Testis (tissue), 2 donors: ENCODE measurements at regions not wholly inside any gene's neighbourhood (a gene's known extent, or its start where the extent isn't known, plus 50 kb on each side); places are given as distances from the start of the nearest gene placed in this dataset.

Source experiments
- DNase-seq: peaks from one replicate; pipeline ENCODE4 v3.0.0-alpha.2; 2019
- H3K27ac ChIP-seq, 2 donors: fragments of 200-600 bp; sonication (generic); one replicate each; pipeline ENCODE4 v1.5.1; 2019
- H3K27me3 ChIP-seq: fragments of 200-600 bp; sonication (generic); one replicate; pipeline ENCODE4 v1.5.1; 2019
- H3K36me3 ChIP-seq: fragments of 200-600 bp; sonication (generic); one replicate; pipeline ENCODE4 v1.5.1; 2017; ENCODE audit warnings: low read depth; ENCODE audit errors: missing control alignments
- H3K4me1 ChIP-seq: fragments of 200-600 bp; sonication (generic); one replicate; pipeline ENCODE4 v1.5.1; 2019
- H3K4me3 ChIP-seq, 2 donors: fragments of 200-600 bp; sonication (generic); one replicate each; pipeline ENCODE4 v1.5.1; 2017 to 2019
- H3K9me3 ChIP-seq: fragments of 200-600 bp; sonication (generic); one replicate; pipeline ENCODE4 v1.5.1; 2017
- POLR2A ChIP-seq: fragments of 450-650 bp; IDR thresholded peaks from one replicate; pipeline ENCODE4 v1.6.1; 2017; ENCODE audit warnings: antibody characterized with exemption, mild to moderate bottlenecking, moderate library complexity
- WGBS, 2 donors: methylation state at CpG; one replicate each; pipeline ENCODE4 v1.1.5; 2018; 5-methylcytosine and 5-hydroxymethylcytosine counted together
- intact Hi-C: fragments of 100-400 bp; cut with DNase I; formaldehyde crosslinking; loops from one replicate; pipeline ENCODE4 v1.15.1; 2023; ENCODE audit warnings: low total_unique reads
- TF ChIP-seq, protein P1 (sequence below), 3 experiments: fragments of 450-650 bp in 2 of 3; fragments of 200-600 bp in 1 of 3; sonication (generic) in 1 of 3; IDR thresholded peaks; one replicate each; pipeline ENCODE4 v1.5.1; 2016 to 2019; ENCODE audit warnings: antibody characterized with exemption in 3 of 3, mild to moderate bottlenecking in 2 of 3, moderate library complexity in 1 of 3

DNA sequence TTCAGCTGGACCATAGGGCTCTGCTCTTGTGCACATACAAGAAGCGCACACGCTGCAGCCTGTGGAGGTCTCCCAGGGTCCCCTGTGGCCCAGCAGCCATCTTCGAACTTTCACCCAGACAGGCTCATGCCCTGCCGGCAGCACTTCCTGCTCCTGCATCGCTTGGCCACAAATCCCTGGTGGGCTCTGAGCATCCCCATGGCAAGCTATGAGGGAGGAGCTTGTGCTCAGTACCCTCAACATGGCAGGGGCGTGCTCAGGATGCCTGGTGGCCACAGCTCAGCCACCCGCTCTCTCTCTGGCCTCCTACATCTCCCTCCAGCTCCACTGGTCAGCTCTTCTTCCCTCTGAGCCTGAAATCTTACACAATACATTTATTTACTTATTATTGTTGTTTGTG, 63.7 kb downstream of the IRX2 start:
- intact Hi-C loops, result no loop called here
- no peaks in the 10 kb centered on the region for H3K9me3 ChIP-seq
- no peak overlapping the region for H3K27ac ChIP-seq
- WGBS, 2 donors, result 88 to 92% methylated on average over 7 of the region's 7 CpGs
- DNase-seq, result no peak
- no peaks in the 10 kb centered on the region for H3K27me3 ChIP-seq
- no peaks in the 10 kb centered on the region for H3K4me1 ChIP-seq
- no peak overlapping the region for H3K4me3 ChIP-seq
- no peaks in the 10 kb centered on the region for H3K36me3 ChIP-seq
- TF ChIP-seq, protein P1, sequence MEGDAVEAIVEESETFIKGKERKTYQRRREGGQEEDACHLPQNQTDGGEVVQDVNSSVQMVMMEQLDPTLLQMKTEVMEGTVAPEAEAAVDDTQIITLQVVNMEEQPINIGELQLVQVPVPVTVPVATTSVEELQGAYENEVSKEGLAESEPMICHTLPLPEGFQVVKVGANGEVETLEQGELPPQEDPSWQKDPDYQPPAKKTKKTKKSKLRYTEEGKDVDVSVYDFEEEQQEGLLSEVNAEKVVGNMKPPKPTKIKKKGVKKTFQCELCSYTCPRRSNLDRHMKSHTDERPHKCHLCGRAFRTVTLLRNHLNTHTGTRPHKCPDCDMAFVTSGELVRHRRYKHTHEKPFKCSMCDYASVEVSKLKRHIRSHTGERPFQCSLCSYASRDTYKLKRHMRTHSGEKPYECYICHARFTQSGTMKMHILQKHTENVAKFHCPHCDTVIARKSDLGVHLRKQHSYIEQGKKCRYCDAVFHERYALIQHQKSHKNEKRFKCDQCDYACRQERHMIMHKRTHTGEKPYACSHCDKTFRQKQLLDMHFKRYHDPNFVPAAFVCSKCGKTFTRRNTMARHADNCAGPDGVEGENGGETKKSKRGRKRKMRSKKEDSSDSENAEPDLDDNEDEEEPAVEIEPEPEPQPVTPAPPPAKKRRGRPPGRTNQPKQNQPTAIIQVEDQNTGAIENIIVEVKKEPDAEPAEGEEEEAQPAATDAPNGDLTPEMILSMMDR (IDR thresholded peaks at IDR 0.05), result no peak
- no peak for TF ChIP-seq POLR2A

DNA sequence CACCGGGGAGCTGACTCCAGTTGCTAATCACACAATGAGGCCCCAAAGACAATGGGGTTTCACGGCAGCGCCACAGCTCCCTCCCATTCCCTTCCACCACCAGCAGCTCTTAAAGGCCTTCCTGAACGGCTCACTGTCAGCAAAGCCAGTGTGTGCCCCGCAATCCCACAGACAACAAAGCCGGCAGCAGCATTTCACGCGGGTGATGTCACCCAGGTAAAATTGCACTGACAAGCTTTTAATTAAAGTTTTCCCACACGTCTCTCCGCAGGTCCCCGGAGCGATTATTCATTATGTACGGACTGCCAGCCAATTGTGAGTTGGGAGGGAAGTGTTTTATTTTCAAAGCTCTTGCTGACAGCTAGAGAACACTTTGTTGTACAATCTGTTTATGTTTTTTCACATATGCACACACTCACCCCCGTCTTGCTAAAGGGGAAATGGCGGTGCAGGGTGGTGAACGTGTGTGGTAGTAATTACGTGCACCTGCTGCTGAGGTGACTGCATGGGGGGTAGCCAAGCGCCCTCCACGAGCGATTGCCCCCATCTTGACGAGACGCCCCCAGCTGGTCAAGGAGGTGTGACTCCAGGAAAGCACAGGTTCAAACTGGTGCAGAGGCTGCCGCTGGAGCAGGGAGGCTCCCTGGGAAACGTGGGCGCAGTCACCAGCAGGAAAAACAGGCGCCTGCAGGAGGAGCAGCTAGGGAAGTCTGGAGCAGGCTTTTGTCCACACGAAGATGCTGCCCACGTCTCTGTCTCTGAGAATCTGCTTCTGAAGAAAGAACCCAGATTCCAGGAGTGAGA, 65.0 kb downstream of the IRX2 start:
- WGBS, 2 donors, result 69 to 74% methylated on average over 24 to 28 of the region's 28 CpGs
- DNase-seq, result no peak
- intact Hi-C loops, result no loop called here

DNA sequence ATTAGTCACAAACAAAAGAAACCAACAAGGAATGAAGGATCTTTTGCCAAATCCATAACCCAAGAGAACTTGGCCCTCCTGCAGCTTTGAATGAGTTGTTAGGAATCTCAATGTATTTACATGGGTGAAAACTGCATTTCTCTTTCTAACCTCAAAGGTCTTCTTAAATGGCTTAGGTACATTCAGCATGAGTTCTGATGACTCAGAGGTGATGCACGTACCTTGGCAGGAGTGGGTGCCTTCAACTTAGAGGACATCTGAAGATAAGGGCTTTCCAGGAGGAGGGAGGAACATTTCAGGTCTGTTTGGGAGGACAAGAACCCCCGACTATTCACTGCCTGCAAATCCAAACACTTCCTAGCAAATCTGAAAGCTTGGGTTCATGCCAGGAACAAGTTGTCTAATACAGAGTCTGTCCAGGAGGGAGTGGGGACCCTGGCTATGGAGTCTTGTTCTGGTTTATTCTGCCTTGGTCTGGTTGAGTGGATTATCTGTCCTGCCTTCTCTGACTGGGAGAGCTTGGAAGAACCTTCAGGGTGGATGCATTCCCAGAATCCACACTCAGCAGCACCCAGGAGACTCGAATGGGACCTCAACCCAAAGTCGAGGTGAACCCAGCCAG, 65.7 kb downstream of the IRX2 start:
- H3K27me3 ChIP-seq, result no peaks in the 10 kb centered on the region
- no peaks in the 10 kb centered on the region for H3K4me1 ChIP-seq
- H3K27ac ChIP-seq, result no peak overlapping the region
- 64 to 77% methylated on average over 4 of the region's 4 CpGs for whole genome bisulfite sequencing, 2 donors
- intact Hi-C loops, result no loop called here
- no peak for DNase-seq
- TF ChIP-seq POLR2A, result no peak
- no peaks in the 10 kb centered on the region for H3K36me3 ChIP-seq
- no peaks in the 10 kb centered on the region for H3K9me3 ChIP-seq
- no peak overlapping the region for H3K4me3 ChIP-seq

More for the DNA sequence above, 65.0 kb downstream of the IRX2 start:
- Histone ChIP-seq H3K4me3 (no peak overlapping the region), H3K4me1 (no peaks in the 10 kb centered on the region), H3K27ac (no peak overlapping the region), H3K9me3 (no peaks in the 10 kb centered on the region), H3K27me3 (no peaks in the 10 kb centered on the region), H3K36me3 (no peaks in the 10 kb centered on the region)
- TF ChIP-seq, protein P1 (IDR thresholded peaks at IDR 0.05), result no peak
- no peak for TF ChIP-seq POLR2A

DNA sequence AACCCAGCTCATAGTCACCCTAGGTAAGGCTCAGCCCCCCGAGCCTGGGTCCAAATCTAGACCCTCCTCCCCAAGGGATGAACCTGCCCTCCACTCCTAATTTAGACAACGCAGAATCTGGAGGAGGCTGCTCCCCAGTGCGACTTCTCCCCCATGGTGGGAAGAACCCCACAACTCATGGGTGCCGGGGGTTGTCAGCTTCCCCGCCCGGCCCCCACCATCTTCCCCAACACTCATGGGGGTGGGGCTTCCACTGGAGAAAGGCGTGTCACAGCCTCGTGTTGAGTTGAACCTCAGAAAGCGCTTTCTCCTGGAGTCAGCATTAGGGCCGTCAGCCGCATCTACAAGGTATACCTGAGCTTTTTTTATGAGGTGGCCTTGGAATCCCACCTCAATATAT, 66.9 kb downstream of the IRX2 start:
- 86 to 91% methylated on average over 11 of the region's 11 CpGs for WGBS, 2 donors
- no peak for DNase-seq
- no peak overlapping the region for H3K27ac ChIP-seq
- TF ChIP-seq, protein P1 (IDR thresholded peaks at IDR 0.05), result no peak
- TF ChIP-seq POLR2A, result no peak
- no peaks in the 10 kb centered on the region for H3K36me3 ChIP-seq
- intact Hi-C loops, result no loop called here
- no peaks in the 10 kb centered on the region for H3K27me3 ChIP-seq
- no peak overlapping the region for H3K4me3 ChIP-seq
- H3K9me3 ChIP-seq, result no peaks in the 10 kb centered on the region
- H3K4me1 ChIP-seq, result no peaks in the 10 kb centered on the region

DNA sequence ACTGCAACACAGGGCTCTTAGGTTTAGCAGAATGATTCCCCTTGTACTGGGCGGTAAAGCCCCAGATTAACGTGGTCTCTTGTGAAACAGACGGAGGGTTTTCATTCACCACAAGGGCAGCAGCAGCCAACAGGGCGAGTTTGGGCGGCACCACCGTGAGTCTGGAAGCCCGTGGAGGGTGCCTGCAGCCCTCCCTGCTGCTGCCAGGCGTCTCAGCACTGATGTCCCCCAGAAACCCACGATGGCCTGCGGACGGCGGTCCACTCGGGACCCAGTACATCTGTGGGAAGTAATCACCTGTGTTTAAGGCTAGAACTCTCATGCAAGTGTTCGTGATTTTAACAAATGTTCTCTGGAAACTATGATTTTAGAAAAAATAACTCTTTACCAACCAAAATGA, 67.8 kb downstream of the IRX2 start:
- H3K27ac ChIP-seq, result no peak overlapping the region
- H3K9me3 ChIP-seq, result no peaks in the 10 kb centered on the region
- no peak for DNase-seq
- no peak overlapping the region for H3K4me3 ChIP-seq
- no peaks in the 10 kb centered on the region for H3K36me3 ChIP-seq
- no peaks in the 10 kb centered on the region for H3K27me3 ChIP-seq
- intact Hi-C loops, result no loop called here
- TF ChIP-seq POLR2A, result no peak
- TF ChIP-seq, protein P1 (IDR thresholded peaks at IDR 0.05), result no peak
- WGBS, 2 donors, result 79 to 83% methylated on average over 14 of the region's 14 CpGs
- no peaks in the 10 kb centered on the region for H3K4me1 ChIP-seq
